Amniotic epithelial cell (primary cell): ENCODE measurements at regions not wholly inside any gene's neighbourhood (a gene's known extent, or its start where the extent isn't known, plus 50 kb on each side); places are given as distances from the start of the nearest gene placed in this dataset.

Experiments
- DNase-seq: peaks from one replicate; pipeline ENCODE4 v3.0.0-alpha.2; 2010; ENCODE audit warnings: low read depth

- no peak for DNase-seq
Observed at GRCh38 chr18:5091741-5092140, 105.3 kb downstream of the AKAIN1 start.

- no peak for DNase-seq
Observed at GRCh38 chr18:5075297-5075696, 121.8 kb downstream of the AKAIN1 start.

GRCh38 chr18:5073026-5073944 is 123.8 kb downstream of the AKAIN1 start:
- DNase-seq: peak; percentile 3

GRCh38 chr18:5068851-5069250 is 128.2 kb downstream of the AKAIN1 start:
- peak; percentile 12 for DNase-seq

GRCh38 chr18:5066380-5066977 is 130.6 kb downstream of the AKAIN1 start:
- DNase-seq: no peak

GRCh38 chr18:5065615-5066014 is 131.4 kb downstream of the AKAIN1 start:
- no peak for DNase-seq

GRCh38 chr18:5064841-5065370 is 132.2 kb downstream of the AKAIN1 start:
- DNase-seq: peak; percentile 5

- no peak for DNase-seq
Observed at GRCh38 chr18:5061785-5062184, 135.3 kb downstream of the AKAIN1 start.

- DNase-seq: no peak
Observed at GRCh38 chr18:5060543-5060942, 136.5 kb downstream of the AKAIN1 start.

- DNase-seq: no peak
Observed at GRCh38 chr18:5059696-5060032, 137.4 kb downstream of the AKAIN1 start.

GRCh38 chr18:5058768-5059695 is 138.0 kb downstream of the AKAIN1 start:
- DNase-seq: no peak

- peak; percentile 20 for DNase-seq
Observed at GRCh38 chr18:5057386-5058348, 139.4 kb downstream of the AKAIN1 start.

- no peak for DNase-seq
Observed at GRCh38 chr18:5052491-5052890, 144.6 kb downstream of the AKAIN1 start.

- no peak for DNase-seq
Observed at GRCh38 chr18:5051207-5051606, 145.8 kb downstream of the AKAIN1 start.

GRCh38 chr18:5049124-5049523 is 147.9 kb downstream of the AKAIN1 start:
- DNase-seq: no peak

- no peak for DNase-seq
Observed at GRCh38 chr18:5040476-5040875, 156.6 kb downstream of the AKAIN1 start.

- no peak for DNase-seq
Observed at GRCh38 chr18:5036523-5036922, 160.5 kb downstream of the AKAIN1 start.

- DNase-seq: no peak
Observed at GRCh38 chr18:5031216-5031615, 165.8 kb downstream of the AKAIN1 start.

- no peak for DNase-seq
Observed at GRCh38 chr18:5030636-5031035, 166.4 kb downstream of the AKAIN1 start.

GRCh38 chr18:5029592-5029991 is 167.5 kb downstream of the AKAIN1 start:
- no peak for DNase-seq

- DNase-seq: no peak
Observed at GRCh38 chr18:5024741-5025140, 172.3 kb downstream of the AKAIN1 start.
